Ishikawa (cell line): ENCODE measurements at regions not wholly inside any gene's neighbourhood (a gene's known extent, or its start where the extent isn't known, plus 50 kb on each side); places are given as distances from the start of the nearest gene placed in this dataset.

Experiments
- CEBPB ChIP-seq: IDR thresholded peaks from 2 replicates; pipeline ENCODE4 v1.6.1; 2012
- CREB1 ChIP-seq: IDR thresholded peaks from 2 replicates; pipeline ENCODE4 v1.6.1; 2012; ENCODE audit warnings: low read depth
- EGR1 ChIP-seq: IDR thresholded peaks from 2 replicates; pipeline ENCODE4 v1.6.1; 2012
- EP300 ChIP-seq: IDR thresholded peaks from 2 replicates; pipeline ENCODE4 v1.6.1; 2012; ENCODE audit warnings: borderline replicate concordance
- FOXM1 ChIP-seq: IDR thresholded peaks from 2 replicates; pipeline ENCODE4 v1.6.1; 2012; ENCODE audit warnings: low read depth, borderline replicate concordance
- MAX ChIP-seq: IDR thresholded peaks from 2 replicates; pipeline ENCODE4 v1.6.1; 2012
- NFIC ChIP-seq: IDR thresholded peaks from 2 replicates; pipeline ENCODE4 v1.6.1; 2012
- RAD21 ChIP-seq: IDR thresholded peaks from 2 replicates; pipeline ENCODE4 v1.6.1; 2012; ENCODE audit warnings: low read depth
- REST ChIP-seq: IDR thresholded peaks from 2 replicates; pipeline ENCODE4 v1.6.1; 2012; ENCODE audit warnings: low read depth, mild to moderate bottlenecking
- TAF1 ChIP-seq: IDR thresholded peaks from 2 replicates; pipeline ENCODE4 v1.6.1; 2012; ENCODE audit warnings: low read depth, mild to moderate bottlenecking
- TCF12 ChIP-seq: IDR thresholded peaks from 2 replicates; pipeline ENCODE4 v1.6.1; 2012; ENCODE audit warnings: low read depth
- TEAD4 ChIP-seq: IDR thresholded peaks from 2 replicates; pipeline ENCODE4 v1.6.1; 2012
- USF1 ChIP-seq: IDR thresholded peaks from 2 replicates; pipeline ENCODE4 v1.6.1; 2012
- YY1 ChIP-seq: IDR thresholded peaks from 2 replicates; pipeline ENCODE4 v1.6.1; 2012; ENCODE audit warnings: low read depth
- ZBTB7A ChIP-seq: IDR thresholded peaks from 2 replicates; pipeline ENCODE4 v1.6.1; 2012; ENCODE audit warnings: low read depth

- TF ChIP-seq RAD21 (no peak), TAF1 (no peak), MAX (no peak), REST (no peak), TEAD4 (no peak), NFIC (no peak), TCF12 (no peak), EP300 (no peak), CEBPB (no peak), YY1 (no peak), FOXM1 (no peak), ZBTB7A (no peak), USF1 (no peak), EGR1 (no peak), CREB1 (no peak)
Observed at GRCh38 chr1:229108598-229109201, 162.2 kb upstream of the RAB4A start.

- TF ChIP-seq MAX (no peak), ZBTB7A (no peak)
Observed at GRCh38 chr1:229109320-229109761, 161.6 kb upstream of the RAB4A start.

- TF ChIP-seq NFIC (no peak), TEAD4 (no peak), EP300 (no peak), REST (no peak), CEBPB (no peak), EGR1 (no peak), USF1 (no peak), TAF1 (no peak), ZBTB7A (no peak), YY1 (no peak), TCF12 (no peak), FOXM1 (no peak), RAD21 (no peak), CREB1 (no peak), MAX (no peak)
Observed at GRCh38 chr1:229110986-229111385, 159.9 kb upstream of the RAB4A start.

- TF ChIP-seq MAX, result no peak
- no peak for TF ChIP-seq ZBTB7A
- no peak for TF ChIP-seq EP300
- no peak for TF ChIP-seq TCF12
- TF ChIP-seq NFIC, result no peak
- TF ChIP-seq FOXM1, result no peak
Observed at GRCh38 chr1:229111703-229112319, 159.1 kb upstream of the RAB4A start.

GRCh38 chr1:229112832-229113548, 157.9 kb upstream of the RAB4A start:
- TF ChIP-seq MAX (no peak), CEBPB (no peak), USF1 (no peak), EP300 (no peak), CREB1 (no peak), FOXM1 (no peak), TCF12 (no peak), TAF1 (no peak), ZBTB7A (no peak), TEAD4 (no peak), NFIC (no peak), YY1 (no peak), RAD21 (no peak), REST (no peak), EGR1 (no peak)
